Adrenal gland (tissue), 5 donors: ENCODE measurements at regions not wholly inside any gene's neighbourhood (a gene's known extent, or its start where the extent isn't known, plus 50 kb on each side); places are given as distances from the start of the nearest gene placed in this dataset.

Experiments used
- CTCF ChIP-seq, 6 experiments: fragments of 450-650 bp in 4 of 6; fragments of 200-600 bp in 2 of 6; sonication (generic) in 1 of 6; IDR thresholded peaks; 1 replicate in 5 of 6; 2 replicates in 1 of 6; pipeline versions ENCODE4 v1.5.1 to v1.8.0; 2016 to 2021; ENCODE audit warnings: antibody characterized with exemption in 6 of 6, mild to moderate bottlenecking in 2 of 6, moderate library complexity in 1 of 6
- POLR2A ChIP-seq, 2 donors: fragments of 450-650 bp; IDR thresholded peaks; one replicate each; pipeline ENCODE4 v1.6.1; 2017; ENCODE audit warnings: antibody characterized with exemption in 2 of 2, mild to moderate bottlenecking in 2 of 2, moderate library complexity in 1 of 2
- donor health status: DM: no; HTN: no; CAD: no.

DNA sequence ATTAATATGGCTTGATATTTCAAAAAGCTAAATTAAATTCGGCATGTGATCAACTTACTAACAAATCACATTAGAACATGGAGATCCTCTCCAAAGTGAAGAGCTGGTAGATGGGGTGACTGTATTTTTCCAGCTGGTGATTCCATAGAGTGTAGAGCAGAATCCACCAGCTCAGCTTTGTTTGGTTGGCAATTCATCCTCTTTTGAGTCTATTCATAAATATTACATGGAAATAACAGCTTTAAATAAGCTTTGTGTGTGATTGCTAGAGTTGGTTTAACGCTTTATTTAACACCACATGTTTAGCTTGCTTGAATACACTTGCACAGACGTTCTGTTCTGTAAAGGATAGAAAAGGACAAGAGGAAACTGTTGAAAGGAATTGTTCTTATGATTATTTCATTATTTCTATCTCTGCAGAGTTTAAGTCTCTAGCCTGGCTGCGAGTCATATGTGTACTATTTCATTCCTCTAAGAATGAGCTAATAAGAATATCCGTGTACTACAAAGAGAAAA lies 738.3 kb upstream of the KIRREL3 start:
- TF ChIP-seq POLR2A (IDR thresholded peaks at IDR 0.05) (no peak), CTCF (IDR thresholded peaks at IDR 0.05) (no peak)
